GM13976 (cell line): ENCODE measurements at regions not wholly inside any gene's neighbourhood (a gene's known extent, or its start where the extent isn't known, plus 50 kb on each side); places are given as distances from the start of the nearest gene placed in this dataset.

ENCODE experiments used
- DNase-seq: peaks from one replicate; pipeline ENCODE4 v3.0.0; 2012; ENCODE audit warnings: low spot score
- in situ Hi-C: fragments of 300-500 bp; cut with MboI; formaldehyde crosslinking; loops from one replicate; pipeline ENCODE4 v1.12.0; 2022; ENCODE audit warnings: low sequenced_read_pairs, mixed read lengths, inconsistent platforms; ENCODE audit not compliant: unreplicated experiment
- TF ChIP-seq, protein P1 (sequence below): IDR thresholded peaks from 2 replicates; pipeline ENCODE4 v1.5.1; 2012; ENCODE audit warnings: borderline replicate concordance, mild to moderate bottlenecking; ENCODE audit not compliant: insufficient read depth; ENCODE audit errors: extremely low read depth, missing control alignments, control extremely low read depth

DNA sequence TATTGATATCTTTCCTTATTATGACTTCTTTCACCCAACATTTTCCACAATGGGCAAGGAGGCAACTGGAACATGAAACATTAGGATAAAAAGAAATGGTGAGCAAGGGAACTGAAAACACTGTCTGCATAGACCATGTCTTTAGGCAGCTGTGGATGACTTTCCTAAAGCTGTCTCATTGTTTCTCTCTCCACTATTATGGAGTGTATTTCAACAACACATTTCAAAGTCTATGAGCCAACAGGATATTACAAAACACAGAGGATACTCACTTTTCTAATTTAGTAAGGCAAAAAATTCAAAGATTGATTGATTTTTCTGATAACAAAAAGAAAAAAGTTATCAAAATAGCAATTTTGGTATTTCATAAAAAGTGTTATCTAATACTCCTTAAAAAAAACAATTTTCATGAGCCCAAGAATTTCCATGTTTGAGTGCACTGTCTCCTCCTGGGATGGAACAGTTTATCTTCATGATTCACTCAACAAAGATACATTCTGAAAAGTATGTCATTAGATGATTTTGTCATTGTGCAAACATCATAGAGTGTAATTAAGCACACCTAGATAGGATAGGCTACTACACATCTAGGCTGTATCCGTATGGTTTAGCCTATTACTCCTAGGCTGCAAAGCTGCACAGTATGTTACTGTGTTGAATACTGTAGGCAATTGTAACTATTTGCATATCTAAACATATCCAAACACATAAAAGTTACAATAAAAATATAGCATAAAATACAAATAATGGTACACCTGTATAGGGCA, 1568.4 kb downstream of the SLITRK5 start:
- DNase-seq = no peak
- in situ Hi-C loops = no loop called here
- TF ChIP-seq, protein P1, sequence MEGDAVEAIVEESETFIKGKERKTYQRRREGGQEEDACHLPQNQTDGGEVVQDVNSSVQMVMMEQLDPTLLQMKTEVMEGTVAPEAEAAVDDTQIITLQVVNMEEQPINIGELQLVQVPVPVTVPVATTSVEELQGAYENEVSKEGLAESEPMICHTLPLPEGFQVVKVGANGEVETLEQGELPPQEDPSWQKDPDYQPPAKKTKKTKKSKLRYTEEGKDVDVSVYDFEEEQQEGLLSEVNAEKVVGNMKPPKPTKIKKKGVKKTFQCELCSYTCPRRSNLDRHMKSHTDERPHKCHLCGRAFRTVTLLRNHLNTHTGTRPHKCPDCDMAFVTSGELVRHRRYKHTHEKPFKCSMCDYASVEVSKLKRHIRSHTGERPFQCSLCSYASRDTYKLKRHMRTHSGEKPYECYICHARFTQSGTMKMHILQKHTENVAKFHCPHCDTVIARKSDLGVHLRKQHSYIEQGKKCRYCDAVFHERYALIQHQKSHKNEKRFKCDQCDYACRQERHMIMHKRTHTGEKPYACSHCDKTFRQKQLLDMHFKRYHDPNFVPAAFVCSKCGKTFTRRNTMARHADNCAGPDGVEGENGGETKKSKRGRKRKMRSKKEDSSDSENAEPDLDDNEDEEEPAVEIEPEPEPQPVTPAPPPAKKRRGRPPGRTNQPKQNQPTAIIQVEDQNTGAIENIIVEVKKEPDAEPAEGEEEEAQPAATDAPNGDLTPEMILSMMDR = no peak

DNA sequence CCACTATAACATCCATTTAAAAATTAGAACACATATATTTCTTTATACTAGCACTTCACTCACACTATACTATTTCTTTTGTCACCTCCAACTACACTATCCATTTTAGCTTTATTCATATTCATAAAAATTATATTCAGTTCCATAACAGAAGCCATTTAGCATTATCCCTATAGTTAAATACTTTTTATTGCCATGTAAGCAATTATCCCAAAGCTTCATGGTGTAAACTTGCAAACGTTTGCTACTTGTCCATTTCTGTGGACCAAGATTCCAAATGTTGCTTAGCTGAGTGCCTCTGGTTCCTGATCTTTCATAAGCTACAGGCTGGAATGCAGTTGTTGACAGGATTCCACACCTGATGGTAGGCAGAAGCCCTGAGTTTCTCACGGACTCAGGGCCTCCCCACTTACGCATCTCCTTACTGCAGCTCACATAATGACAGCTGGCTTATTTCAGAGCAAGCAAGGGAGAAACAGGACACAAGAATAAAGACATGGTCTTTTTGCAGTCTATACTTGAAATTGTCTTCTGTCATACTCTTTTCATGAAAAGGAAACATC, 1584.8 kb downstream of the SLITRK5 start:
- in situ Hi-C loops = no loop called here
- TF ChIP-seq, protein P1 = no peak
- DNase-seq = no peak

DNA sequence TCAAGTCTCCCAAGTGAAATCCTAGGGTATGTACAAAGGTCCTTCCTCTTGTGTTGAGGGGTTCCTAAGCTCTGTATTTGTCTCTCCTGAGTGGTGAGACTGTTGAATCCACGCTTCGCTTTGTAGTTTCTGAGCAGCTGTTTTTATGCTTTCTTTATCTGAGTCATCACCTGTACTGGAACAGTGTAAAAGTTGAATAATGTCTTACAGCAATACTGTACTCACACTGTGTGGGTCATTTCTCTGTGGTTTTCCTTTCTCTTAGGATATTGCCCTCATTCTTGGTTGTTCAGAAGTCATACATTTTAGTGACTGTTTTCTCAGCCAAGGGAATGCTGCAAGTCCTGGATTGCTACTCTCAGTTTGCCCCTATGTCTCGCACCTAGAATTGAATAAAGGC, 1596.6 kb downstream of the SLITRK5 start:
- TF ChIP-seq, protein P1 = no peak
- in situ Hi-C loops = no loop called here
- no peak for DNase-seq

DNA sequence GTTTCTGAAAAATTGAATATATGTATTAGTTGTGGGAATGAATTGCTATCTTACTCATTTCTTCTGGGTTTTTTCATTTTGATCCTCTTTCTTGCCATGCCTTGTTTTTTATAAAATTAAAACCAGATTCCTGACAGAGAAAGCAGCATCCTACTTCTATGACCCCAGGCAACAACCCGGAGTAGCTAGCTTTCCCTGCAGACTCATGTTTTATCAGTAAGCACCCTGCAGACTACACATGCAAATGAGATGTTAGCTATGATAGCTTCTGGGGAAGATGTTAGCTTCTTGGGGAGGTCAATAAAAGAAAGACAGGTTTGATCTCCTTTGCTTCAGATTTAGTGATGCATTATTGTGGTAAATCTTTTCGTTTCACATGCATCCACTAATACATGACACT, 1598.6 kb downstream of the SLITRK5 start:
- DNase-seq = no peak
- in situ Hi-C loops = no loop called here
- TF ChIP-seq, protein P1 = no peak

DNA sequence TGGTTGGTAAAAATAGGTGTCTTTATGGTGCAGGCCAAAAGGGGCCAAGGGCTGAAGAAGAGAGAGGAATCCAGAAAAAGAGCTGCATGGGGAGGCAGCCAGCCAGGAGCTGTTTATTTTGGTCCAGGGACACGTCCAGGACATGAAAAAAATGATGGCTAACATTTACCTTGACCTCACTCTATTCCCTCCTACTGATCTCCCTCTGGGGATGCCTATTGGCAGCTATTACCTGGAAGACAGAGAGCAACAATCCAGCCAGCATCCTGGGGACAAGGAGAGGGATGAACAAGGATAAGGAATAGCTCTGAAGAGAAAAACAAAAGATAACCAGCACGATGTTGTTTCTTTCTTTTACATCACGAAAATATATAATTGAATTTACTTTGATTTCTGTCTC, 1599.6 kb downstream of the SLITRK5 start:
- TF ChIP-seq, protein P1 = no peak
- in situ Hi-C loops = no loop called here

DNA sequence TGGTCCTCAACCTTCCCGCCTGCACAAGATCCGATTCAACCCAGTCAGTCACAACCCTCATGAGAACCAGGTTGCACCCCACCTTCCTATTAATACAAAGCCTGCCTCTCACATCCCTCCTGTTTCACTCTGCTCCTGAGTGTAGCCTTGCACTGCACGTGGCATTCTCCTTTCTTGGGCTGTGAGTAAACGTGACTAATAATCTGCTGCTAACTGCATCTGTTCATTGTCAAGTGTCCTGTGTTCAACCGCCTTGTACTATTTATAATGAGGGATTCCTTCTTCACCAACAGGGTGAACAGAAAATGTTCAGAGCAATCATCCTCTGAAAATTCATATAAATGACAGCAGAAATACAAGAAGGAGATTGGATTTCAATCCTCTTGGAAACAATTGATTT, 1608.2 kb downstream of the SLITRK5 start:
- TF ChIP-seq, protein P1 = no peak
- in situ Hi-C loops = no loop called here
- no peak for DNase-seq

More for the DNA sequence above, 1599.6 kb downstream of the SLITRK5 start:
- no peak for DNase-seq
